HEK293T (cell line): ENCODE measurements at regions not wholly inside any gene's neighbourhood (a gene's known extent, or its start where the extent isn't known, plus 50 kb on each side); places are given as distances from the start of the nearest gene placed in this dataset.

Experiments
- CTCF ChIA-PET: fragments of 350-600 bp; formaldehyde crosslinking; extraction: SDS; loops from one replicate; lab custom pipeline; 2021; ENCODE audit warnings: antibody characterized with exemption, inconsistent platforms; lab: Yijun Ruan, JAX
- POLR2A ChIA-PET: fragments of 350-600 bp; formaldehyde crosslinking; extraction: SDS; loops from one replicate; lab custom pipeline; 2020; ENCODE audit warnings: antibody characterized with exemption, inconsistent platforms; lab: Yijun Ruan, JAX
- DNase-seq: peaks from one replicate; pipeline ENCODE4 v3.0.0; 2012; ENCODE audit warnings: mixed read lengths; ENCODE audit errors: extremely low spot score
- ARNT ChIP-seq: fragments of 450-650 bp; IDR thresholded peaks from 2 replicates; pipeline ENCODE4 v1.6.1; 2017; ENCODE audit warnings: mild to moderate bottlenecking
- BHLHE40 ChIP-seq: fragments of 450-650 bp; IDR thresholded peaks from 2 replicates; pipeline ENCODE4 v1.6.1; 2016; ENCODE audit warnings: mild to moderate bottlenecking, moderate library complexity, borderline replicate concordance
- CTBP1 ChIP-seq: fragments of 450-650 bp; IDR thresholded peaks from 2 replicates; pipeline ENCODE4 v1.6.1; 2016; ENCODE audit warnings: borderline replicate concordance
- ELF4 ChIP-seq: fragments of 450-650 bp; IDR thresholded peaks from 2 replicates; pipeline ENCODE4 v1.6.1; 2017; ENCODE audit warnings: antibody characterized with exemption
- FOXA1 ChIP-seq: fragments of 450-650 bp; IDR thresholded peaks from 2 replicates; pipeline ENCODE4 v1.6.1; 2016; ENCODE audit warnings: mild to moderate bottlenecking
- FOXK2 ChIP-seq: fragments of 450-650 bp; IDR thresholded peaks from 2 replicates; pipeline ENCODE4 v1.6.1; 2016; ENCODE audit warnings: mild to moderate bottlenecking
- FOXM1 ChIP-seq: fragments of 450-650 bp; IDR thresholded peaks from 2 replicates; pipeline ENCODE4 v1.6.1; 2017; ENCODE audit warnings: mild to moderate bottlenecking, borderline replicate concordance
- HDGF ChIP-seq: fragments of 450-650 bp; IDR thresholded peaks from 2 replicates; pipeline ENCODE4 v1.6.1; 2017; ENCODE audit warnings: antibody characterized with exemption, borderline replicate concordance
- L3MBTL2 ChIP-seq: fragments of 450-650 bp; conservative IDR thresholded peaks from 2 replicates; pipeline ENCODE4 v1.6.1; 2016; ENCODE audit warnings: mild to moderate bottlenecking
- LEF1 ChIP-seq: fragments of 450-650 bp; IDR thresholded peaks from 2 replicates; pipeline ENCODE4 v1.6.1; 2017; ENCODE audit warnings: mild to moderate bottlenecking, borderline replicate concordance
- NFRKB ChIP-seq: fragments of 450-650 bp; IDR thresholded peaks from 2 replicates; pipeline ENCODE4 v1.6.1; 2016; ENCODE audit warnings: mild to moderate bottlenecking, moderate library complexity
- PKNOX1 ChIP-seq: fragments of 450-650 bp; IDR thresholded peaks from 2 replicates; pipeline ENCODE4 v1.6.1; 2016
- SP1 ChIP-seq: fragments of 450-650 bp; IDR thresholded peaks from 2 replicates; pipeline ENCODE4 v1.6.1; 2017
- SUZ12 ChIP-seq: fragments of 450-650 bp; IDR thresholded peaks from 2 replicates; pipeline ENCODE4 v1.6.1; 2016; ENCODE audit warnings: mild to moderate bottlenecking
- TARDBP ChIP-seq: fragments of 450-650 bp; IDR thresholded peaks from 2 replicates; pipeline ENCODE4 v1.6.1; 2016
- ZNF384 ChIP-seq: fragments of 450-650 bp; IDR thresholded peaks from 2 replicates; pipeline ENCODE4 v1.6.1; 2016

GRCh38 chr3:73743551-73743950 is 118.8 kb upstream of the PDZRN3 start:
- TF ChIP-seq FOXA1, result no peak
- TF ChIP-seq NFRKB, result no peak
- TF ChIP-seq CTBP1, result no peak
- no peak for TF ChIP-seq FOXM1
- TF ChIP-seq TARDBP, result no peak
- TF ChIP-seq ZNF384, result no peak
- CTCF ChIA-PET, result no interaction called here
- POLR2A ChIA-PET, result no interaction called here
- no peak for DNase-seq

- TF ChIP-seq HDGF, result no peak
- no peak for TF ChIP-seq FOXK2
- no peak for TF ChIP-seq PKNOX1
- TF ChIP-seq FOXA1, result no peak
- no peak for TF ChIP-seq L3MBTL2
- TF ChIP-seq TARDBP, result no peak
- TF ChIP-seq CTBP1, result no peak
- TF ChIP-seq ARNT, result no peak
- no peak for TF ChIP-seq NFRKB
- TF ChIP-seq SUZ12, result no peak
- no peak for TF ChIP-seq ZNF384
- TF ChIP-seq BHLHE40, result no peak
- no peak for TF ChIP-seq ELF4
- TF ChIP-seq SP1, result no peak
- no peak for TF ChIP-seq LEF1
- no peak for TF ChIP-seq FOXM1
- no peak for DNase-seq
- POLR2A ChIA-PET, result no interaction called here
- CTCF ChIA-PET, result no interaction called here
These were observed 115.2 kb upstream of the PDZRN3 start for GRCh38 chr3:73739791-73740453.

DNA sequence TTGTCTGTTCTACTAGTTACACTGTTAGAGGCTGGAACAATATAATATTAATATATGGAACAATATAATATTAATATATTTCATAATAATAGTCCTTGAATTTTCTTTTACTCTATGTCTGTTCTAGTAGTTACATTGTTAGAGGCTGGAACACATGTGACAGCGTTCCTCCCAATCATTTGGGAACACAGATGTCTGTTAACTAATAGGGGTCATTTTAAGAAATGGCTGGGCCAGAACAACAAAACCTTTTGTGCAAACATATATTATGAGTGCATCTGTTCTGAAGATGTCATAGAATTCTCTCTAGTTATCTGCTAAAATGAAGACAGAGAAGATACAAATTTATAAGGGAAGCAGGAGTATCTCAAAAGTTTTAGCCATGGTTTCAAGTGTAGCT is 114.0 kb upstream of the PDZRN3 start:
- CTCF ChIA-PET, result no interaction called here
- DNase-seq, result no peak

GRCh38 chr3:73734211-73735089 is 109.7 kb upstream of the PDZRN3 start:
- CTCF ChIA-PET, result no interaction called here
- DNase-seq, result no peak
- no peak for TF ChIP-seq ELF4
- TF ChIP-seq FOXM1, result no peak
- TF ChIP-seq SP1, result no peak
- TF ChIP-seq ARNT, result no peak
- TF ChIP-seq HDGF, result no peak
- no peak for TF ChIP-seq PKNOX1
- TF ChIP-seq FOXA1, result no peak
- TF ChIP-seq L3MBTL2, result no peak
- TF ChIP-seq NFRKB, result no peak
- no peak for TF ChIP-seq LEF1
- TF ChIP-seq SUZ12, result no peak
- TF ChIP-seq CTBP1, result no peak
- TF ChIP-seq TARDBP, result no peak
- TF ChIP-seq FOXK2, result no peak
- TF ChIP-seq ZNF384, result no peak
- TF ChIP-seq BHLHE40, result no peak
- POLR2A ChIA-PET, result no interaction called here

More for the DNA sequence above, 114.0 kb upstream of the PDZRN3 start:
- no peak for TF ChIP-seq LEF1
- TF ChIP-seq BHLHE40, result no peak
- TF ChIP-seq TARDBP, result no peak
- no peak for TF ChIP-seq ZNF384
- TF ChIP-seq ARNT, result no peak
- no peak for TF ChIP-seq ELF4
- TF ChIP-seq HDGF, result no peak
- no peak for TF ChIP-seq PKNOX1
- no peak for TF ChIP-seq NFRKB
- no peak for TF ChIP-seq SUZ12
- no peak for TF ChIP-seq FOXA1
- POLR2A ChIA-PET, result no interaction called here

DNA sequence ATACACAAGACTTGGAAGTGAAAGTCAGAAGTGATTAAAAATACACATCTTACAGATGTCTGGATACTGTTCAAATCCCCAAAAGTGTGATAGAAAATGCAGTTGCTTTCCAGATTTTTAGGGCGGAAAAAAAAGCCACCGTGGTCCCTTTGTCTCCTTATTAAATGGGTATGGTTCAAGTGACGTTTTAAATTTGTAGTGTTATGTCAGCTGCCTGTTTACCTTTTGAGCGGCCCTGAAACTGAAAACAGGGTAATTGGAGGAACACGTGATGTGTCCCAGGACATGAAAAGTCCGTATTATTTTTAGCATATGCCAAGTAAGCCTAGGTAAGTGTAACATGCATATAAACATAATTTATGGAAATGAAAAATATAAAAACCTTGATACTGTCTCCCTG is 109.0 kb upstream of the PDZRN3 start:
- no peak for DNase-seq
- TF ChIP-seq BHLHE40 (no peak), FOXK2 (no peak), CTBP1 (no peak), HDGF (no peak), ELF4 (no peak), FOXA1 (no peak), FOXM1 (no peak), ZNF384 (no peak), SP1 (no peak)
- ChIA-PET CTCF (no interaction called here), POLR2A (no interaction called here)

DNA sequence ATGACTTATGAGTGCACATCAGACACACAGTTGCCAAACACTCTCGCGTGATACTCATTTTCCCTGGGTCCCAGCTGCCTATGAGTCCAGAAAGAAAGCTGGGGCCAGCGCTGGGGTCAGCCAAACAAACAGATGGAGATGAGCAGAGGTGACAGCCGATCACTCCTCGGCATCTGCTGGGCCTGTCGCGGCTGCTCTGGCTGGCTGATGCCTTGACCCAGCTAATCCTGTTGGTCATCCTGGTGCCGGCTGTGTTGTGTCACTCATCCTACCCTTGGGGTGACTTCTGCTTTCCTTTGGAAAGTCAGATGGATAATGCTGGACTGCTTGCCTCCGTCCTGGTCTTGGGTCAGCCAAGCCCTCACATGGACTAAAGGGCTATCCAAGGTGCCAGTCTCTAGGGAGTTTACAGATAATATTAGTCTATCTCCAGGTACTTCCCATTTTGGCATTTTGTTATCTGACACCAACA is 105.3 kb upstream of the PDZRN3 start:
- DNase-seq, result no peak
- ChIA-PET CTCF (no interaction called here), POLR2A (no interaction called here)
- TF ChIP-seq PKNOX1 (no peak), NFRKB (no peak), FOXA1 (no peak), SUZ12 (no peak), SP1 (no peak), HDGF (no peak), ZNF384 (no peak), ARNT (no peak), L3MBTL2 (no peak), ELF4 (no peak), CTBP1 (no peak), TARDBP (no peak), FOXK2 (no peak)
